ENCODE measurements at regions not wholly inside any gene's neighbourhood (a gene's known extent, or its start where the extent isn't known, plus 50 kb on each side); places are given as distances from the start of the nearest gene placed in this dataset.
A peak's percentile ranks its signal among the peaks of the same experiment; 100 is the strongest.
"Not testable (repeated sequence)": the region's sequence is repeated elsewhere in the genome, so short reads cannot be mapped to it uniquely, and the experiment has no call there.

GRCh38 chr10:45564303-45564959 lies 108.1 kb downstream of the ZFAND4 start:
- DNase-seq (ENCODE audit: low spot score), result no peak

GRCh38 chr10:45561952-45562351 lies 110.6 kb downstream of the ZFAND4 start:
- DNase-seq (ENCODE audit: low spot score), result no peak

- no peak for DNase-seq (ENCODE audit: low spot score)
Observed at GRCh38 chr10:45560262-45560661, 112.3 kb downstream of the ZFAND4 start.

- DNase-seq (ENCODE audit: low spot score), result peak; percentile 21
Observed at GRCh38 chr10:45558425-45558824, 114.1 kb downstream of the ZFAND4 start.

- no peak for DNase-seq (ENCODE audit: low spot score)
Observed at GRCh38 chr10:45557275-45557905, 115.2 kb downstream of the ZFAND4 start.

GRCh38 chr10:45555795-45556194 lies 116.8 kb downstream of the ZFAND4 start:
- DNase-seq (ENCODE audit: low spot score), result no peak

- not testable (repeated sequence) for DNase-seq (ENCODE audit: low spot score)
Observed at GRCh38 chr10:45555332-45555731, 117.2 kb downstream of the ZFAND4 start.

GRCh38 chr10:45553613-45554012 lies 119.0 kb downstream of the ZFAND4 start:
- DNase-seq (ENCODE audit: low spot score), result no peak

- no peak for DNase-seq (ENCODE audit: low spot score)
Observed at GRCh38 chr10:45553155-45553554, 119.4 kb downstream of the ZFAND4 start.

- no peak for DNase-seq (ENCODE audit: low spot score)
Observed at GRCh38 chr10:45552476-45552875, 120.1 kb downstream of the ZFAND4 start.

GRCh38 chr10:45550903-45551786 lies 121.4 kb downstream of the ZFAND4 start:
- no peak for DNase-seq (ENCODE audit: low spot score)

GRCh38 chr10:45548068-45548467 lies 124.5 kb downstream of the ZFAND4 start:
- no peak for DNase-seq (ENCODE audit: low spot score)

- DNase-seq (ENCODE audit: low spot score), result no peak
Observed at GRCh38 chr10:45547207-45547606, 125.4 kb downstream of the ZFAND4 start.

GRCh38 chr10:45545150-45545549 lies 127.4 kb downstream of the ZFAND4 start:
- DNase-seq (ENCODE audit: low spot score), result no peak

GRCh38 chr10:45544191-45544590 lies 128.4 kb downstream of the ZFAND4 start:
- no peak for DNase-seq (ENCODE audit: low spot score)

GRCh38 chr10:45541032-45541431 lies 131.5 kb downstream of the ZFAND4 start:
- not testable (repeated sequence) for DNase-seq (ENCODE audit: low spot score)

GRCh38 chr10:45540589-45540988 lies 132.0 kb downstream of the ZFAND4 start:
- not testable (repeated sequence) for DNase-seq (ENCODE audit: low spot score)

GRCh38 chr10:45539569-45539968 lies 133.0 kb downstream of the ZFAND4 start:
- DNase-seq (ENCODE audit: low spot score), result not testable (repeated sequence)

GRCh38 chr10:45534572-45534971 lies 138.0 kb downstream of the ZFAND4 start:
- DNase-seq (ENCODE audit: low spot score), result no peak

GRCh38 chr10:45532480-45532879 lies 140.1 kb downstream of the ZFAND4 start:
- no peak for DNase-seq (ENCODE audit: low spot score)

- no peak for DNase-seq (ENCODE audit: low spot score)
Observed at GRCh38 chr10:45526309-45526905, 146.2 kb downstream of the ZFAND4 start.

GRCh38 chr10:45520476-45520875 lies 146.5 kb downstream of the ALOX5 start:
- no peak for DNase-seq (ENCODE audit: low spot score)
